SK-N-SH (cell line): ENCODE measurements at regions not wholly inside any gene's neighbourhood (a gene's known extent, or its start where the extent isn't known, plus 50 kb on each side); places are given as distances from the start of the nearest gene placed in this dataset.
A peak's percentile ranks its signal among the peaks of the same experiment; 100 is the strongest.

ENCODE experiments used
- CTCF ChIA-PET: fragments of 300-600, 350-600 bp; formaldehyde crosslinking; extraction: SDS; loops from one replicate; lab custom pipeline; 2021; lab: Yijun Ruan, JAX
- POLR2A ChIA-PET: fragments of 350-600 bp; sonication (Branson Sonifier 250); formaldehyde crosslinking; extraction: SDS; loops from one replicate; lab custom pipeline; 2020; ENCODE audit warnings: antibody characterized with exemption, inconsistent platforms; lab: Yijun Ruan, JAX
- DNase-seq: peaks from one replicate; pipeline ENCODE4 v3.0.0; 2012
- H2AFZ ChIP-seq: fragments of 200-600 bp; sonication (generic); 2 replicates; pipeline ENCODE4 v1.8.1; 2016; ENCODE audit warnings: antibody characterized with exemption, mild to moderate bottlenecking, low read depth
- H3F3A ChIP-seq: fragments of 200-600 bp; sonication (generic); replicated peaks from 2 replicates; pipeline ENCODE3; 2016; ENCODE audit warnings: antibody characterized with exemption, mild to moderate bottlenecking; ENCODE audit not compliant: insufficient read depth
- H3K27ac ChIP-seq, 2 experiments: fragments of 200-500 bp in 1 of 2; fragments of 200-600 bp in 1 of 2; sonication (Bioruptor generic) in 1 of 2; sonication (generic), shearing (Covaris generic) in 1 of 2; 2 replicates each; pipeline versions ENCODE4 v1.5.1 to v1.6.1; 2014 to 2016; ENCODE audit warnings: low read depth in 2 of 2, inconsistent platforms in 1 of 2, low read length in 1 of 2, mild to moderate bottlenecking in 1 of 2, mixed read lengths in 1 of 2
- H3K27me3 ChIP-seq: fragments of 200-600 bp; sonication (generic), shearing (Covaris generic); 2 replicates; pipeline ENCODE4 v1.6.1; 2016; ENCODE audit warnings: mixed run types; ENCODE audit not compliant: insufficient read depth
- H3K36me3 ChIP-seq, 2 experiments: fragments of 200-500 bp in 1 of 2; fragments of 200-600 bp in 1 of 2; sonication (Bioruptor generic) in 1 of 2; sonication (generic) in 1 of 2; replicated peaks in 1 of 2; 2 replicates each; pipeline versions ENCODE3 to v1.5.1; 2014 to 2016; ENCODE audit warnings: low read length in 1 of 2, mild to moderate bottlenecking in 1 of 2; ENCODE audit not compliant: insufficient read depth in 2 of 2, control insufficient read depth in 1 of 2
- H3K4me1 ChIP-seq, 2 experiments: fragments of 200-500 bp in 1 of 2; fragments of 200-600 bp in 1 of 2; sonication (Bioruptor generic) in 1 of 2; sonication (generic), shearing (Covaris generic) in 1 of 2; 2 replicates each; pipeline versions ENCODE4 v1.5.1 to v1.6.1; 2014 to 2016; ENCODE audit warnings: low read depth in 1 of 2, low read length in 1 of 2, mixed run types in 1 of 2; ENCODE audit not compliant: insufficient read depth in 2 of 2, control insufficient read depth in 1 of 2
- H3K4me2 ChIP-seq: fragments of 200-600 bp; sonication (generic), shearing (Covaris generic); 2 replicates; pipeline ENCODE4 v1.6.1; 2017; ENCODE audit warnings: mixed run types
- H3K4me3 ChIP-seq, 2 experiments: fragments of 200-500 bp in 1 of 2; fragments of 200-600 bp in 1 of 2; sonication (Bioruptor generic) in 1 of 2; sonication (generic), shearing (Covaris generic) in 1 of 2; 2 replicates each; pipeline versions ENCODE4 v1.5.1 to v1.8.1; 2014 to 2016; ENCODE audit warnings: low read depth in 2 of 2, inconsistent platforms in 1 of 2, low read length in 1 of 2, mild to moderate bottlenecking in 1 of 2, mixed read lengths in 1 of 2, moderate library complexity in 1 of 2
- H3K79me2 ChIP-seq: fragments of 200-600 bp; sonication (generic); 2 replicates; pipeline ENCODE4 v1.8.1; 2017; ENCODE audit warnings: mild to moderate bottlenecking; ENCODE audit not compliant: insufficient read depth
- H3K9ac ChIP-seq: fragments of 200-600 bp; sonication (generic); 2 replicates; pipeline ENCODE4 v1.6.1; 2017; ENCODE audit warnings: mixed run types
- H3K9me2 ChIP-seq: fragments of 200-600 bp; sonication (generic); 2 replicates; pipeline ENCODE4 v1.6.1; 2017; ENCODE audit warnings: mixed run types
- H3K9me3 ChIP-seq: fragments of 200-600 bp; sonication (generic); 2 replicates; pipeline ENCODE4 v1.6.1; 2017; ENCODE audit warnings: mixed run types, mild to moderate bottlenecking, moderate library complexity
- H4K20me1 ChIP-seq: fragments of 200-600 bp; sonication (generic); 2 replicates; pipeline ENCODE4 v1.6.1; 2017; ENCODE audit warnings: mild to moderate bottlenecking, mixed run types; ENCODE audit not compliant: insufficient read depth
- CHD2 ChIP-seq: fragments of 150-350 bp; IDR thresholded peaks from 2 replicates; pipeline ENCODE4 v1.6.1; 2018; ENCODE audit warnings: low read length; ENCODE audit not compliant: partially characterized antibody
- ELF1 ChIP-seq: IDR thresholded peaks from 2 replicates; pipeline ENCODE4 v1.4.0; 2012
- FOSL2 ChIP-seq: IDR thresholded peaks from 2 replicates; pipeline ENCODE4 v1.4.0; 2012; ENCODE audit warnings: low read depth, mild to moderate bottlenecking, moderate library complexity, borderline replicate concordance
- FOXM1 ChIP-seq: IDR thresholded peaks from 2 replicates; pipeline ENCODE4 v1.4.0; 2012; ENCODE audit warnings: low read depth, mild to moderate bottlenecking
- GABPA ChIP-seq: IDR thresholded peaks from 2 replicates; pipeline ENCODE4 v1.4.0; 2012; ENCODE audit warnings: low read depth, mild to moderate bottlenecking
- GATA2 ChIP-seq: sonication (generic); formaldehyde crosslinking; IDR thresholded peaks from 2 replicates; pipeline ENCODE4 v1.5.0; 2020; ENCODE audit warnings: mild to moderate bottlenecking, missing genetic modification reagents
- IRF3 ChIP-seq: fragments of 150-350 bp; IDR thresholded peaks from 2 replicates; pipeline ENCODE4 v1.6.1; 2016; ENCODE audit warnings: mild to moderate bottlenecking, low read depth, low read length
- JUND ChIP-seq: IDR thresholded peaks from 2 replicates; pipeline ENCODE4 v1.4.0; 2012
- MAX ChIP-seq: IDR thresholded peaks from 2 replicates; pipeline ENCODE4 v1.4.0; 2012; ENCODE audit warnings: low read depth
- MEF2A ChIP-seq: IDR thresholded peaks from 2 replicates; pipeline ENCODE4 v1.4.0; 2012; ENCODE audit warnings: low read depth, borderline replicate concordance
- MXI1 ChIP-seq: IDR thresholded peaks from 2 replicates; pipeline ENCODE4 v1.6.1; 2012; ENCODE audit warnings: mild to moderate bottlenecking, low read depth, low read length, improper control_type of control experiment
- NFIC ChIP-seq: IDR thresholded peaks from 2 replicates; pipeline ENCODE4 v1.4.0; 2012; ENCODE audit warnings: borderline replicate concordance
- PBX3 ChIP-seq: IDR thresholded peaks from 2 replicates; pipeline ENCODE4; 2012
- RFX5 ChIP-seq: IDR thresholded peaks from 2 replicates; pipeline ENCODE4 v1.6.1; 2012; ENCODE audit warnings: mild to moderate bottlenecking, improper control_type of control experiment, low read length
- SIN3A ChIP-seq: IDR thresholded peaks from 2 replicates; pipeline ENCODE4 v1.6.1; 2012; ENCODE audit warnings: low read depth, mild to moderate bottlenecking, low read length, moderate library complexity, borderline replicate concordance
- SMC3 ChIP-seq: IDR thresholded peaks from 2 replicates; pipeline ENCODE4 v1.6.1; 2012; ENCODE audit warnings: low read depth, low read length, improper control_type of control experiment
- TCF12 ChIP-seq: IDR thresholded peaks from 2 replicates; pipeline ENCODE4 v1.4.0; 2012
- TEAD4 ChIP-seq: IDR thresholded peaks from 2 replicates; pipeline ENCODE4 v1.4.0; 2012; ENCODE audit warnings: mild to moderate bottlenecking, borderline replicate concordance; ENCODE audit not compliant: insufficient read depth
- USF2 ChIP-seq: fragments of 150-350 bp; IDR thresholded peaks from 2 replicates; pipeline ENCODE4 v1.6.1; 2017; ENCODE audit warnings: antibody characterized with exemption, low read length, low read depth, borderline replicate concordance
- YY1 ChIP-seq: IDR thresholded peaks from 2 replicates; pipeline ENCODE4 v1.4.0; 2012; ENCODE audit warnings: low read depth, mild to moderate bottlenecking
- ZBTB33 ChIP-seq: IDR thresholded peaks from 2 replicates; pipeline ENCODE4 v1.4.0; 2012; ENCODE audit warnings: low read depth, borderline replicate concordance
- WGBS: methylation state at CpG from one replicate; pipeline ENCODE4 v1.1.6; 2017; ENCODE audit warnings: low lambda C conversion rate; 5-methylcytosine and 5-hydroxymethylcytosine counted together

- 88% methylated on average over 2 of the region's 2 CpGs for whole genome bisulfite sequencing
- ChIA-PET POLR2A (no interaction called here), CTCF (no interaction called here)
- no peaks in the 10 kb centered on the region for H3K79me2 ChIP-seq
- DNase-seq, result no peak
- no peak for TF ChIP-seq USF2
- no peak for TF ChIP-seq ELF1
- TF ChIP-seq ZBTB33, result no peak
- no peak for TF ChIP-seq TEAD4
- no peak for TF ChIP-seq GATA2
- TF ChIP-seq MEF2A, result no peak
- no peak for TF ChIP-seq SIN3A
- no peak for TF ChIP-seq TCF12
- no peak for TF ChIP-seq JUND
- TF ChIP-seq IRF3, result no peak
- TF ChIP-seq MAX, result no peak
- TF ChIP-seq PBX3, result no peak
- TF ChIP-seq GABPA, result no peak
- TF ChIP-seq FOSL2, result no peak
- no peaks in the 10 kb centered on the region; a peak in 1 of 4 replicates for H3K4me1 ChIP-seq
- H4K20me1 ChIP-seq, result no peaks in the 10 kb centered on the region
- no peaks in the 10 kb centered on the region for H3K27me3 ChIP-seq
- no peak overlapping the region for H3K27ac ChIP-seq
- no peak overlapping the region for H3K4me3 ChIP-seq
- H3F3A ChIP-seq, result no peaks in the 10 kb centered on the region
- H3K4me2 ChIP-seq, result no peak overlapping the region
- no peak overlapping the region for H2AFZ ChIP-seq
- H3K9ac ChIP-seq, result no peak overlapping the region
- H3K36me3 ChIP-seq, result no peaks in the 10 kb centered on the region
- H3K9me2 ChIP-seq, result no peaks in the 10 kb centered on the region
- no peaks in the 10 kb centered on the region for H3K9me3 ChIP-seq
These were observed 86.5 kb upstream of the BRINP3 start for GRCh38 chr1:190564117-190564516.

GRCh38 chr1:190578017-190578416 lies 100.4 kb upstream of the BRINP3 start:
- H3K79me2 ChIP-seq, result no peaks in the 10 kb centered on the region
- peak overlapping the region in 1 of 2 experiments; percentile 86; a peak in 2 of 4 replicates for H3K27ac ChIP-seq
- H3F3A ChIP-seq, result no peaks in the 10 kb centered on the region
- no peaks in the 10 kb centered on the region for H4K20me1 ChIP-seq
- peak; percentile 34 for DNase-seq
- CTCF ChIA-PET, result no interaction called here
- H3K9me2 ChIP-seq, result no peaks in the 10 kb centered on the region
- H3K36me3 ChIP-seq, result no peaks in the 10 kb centered on the region
- H3K4me3 ChIP-seq, result peak overlapping the region in 1 of 2 experiments; percentile 32; a peak in 2 of 4 replicates
- H3K4me2 ChIP-seq, result peak overlapping the region; percentile 6
- H3K9me3 ChIP-seq, result no peaks in the 10 kb centered on the region
- peaks cover 6 to 16% of the 10 kb centered on the region in 2 experiments; a peak in 3 of 4 replicates for H3K4me1 ChIP-seq
- POLR2A ChIA-PET, result no interaction called here
- WGBS, result 14% methylated on average over 5 of the region's 5 CpGs
- H3K9ac ChIP-seq, result no peak overlapping the region
- H3K27me3 ChIP-seq, result no peaks in the 10 kb centered on the region
- H2AFZ ChIP-seq, result peak overlapping the region; percentile 52; the same call in 1 of the 2 replicates
- TF ChIP-seq JUND (no peak), SMC3 (no peak), CHD2 (no peak), RFX5 (no peak), YY1 (no peak), TEAD4 (no peak), NFIC (no peak), ZBTB33 (no peak), GATA2 (peak; percentile 8; the same call in 1 of the 2 replicates), IRF3 (no peak), FOXM1 (no peak), MXI1 (peak; percentile 60; the same call in 1 of the 2 replicates)
